Aorta (tissue), 5 donors: ENCODE measurements at regions not wholly inside any gene's neighbourhood (a gene's known extent, or its start where the extent isn't known, plus 50 kb on each side); places are given as distances from the start of the nearest gene placed in this dataset.

Experiments used
- ATAC-seq: fragments of 200-7000 bp; cut with Tn5 transposase; one replicate; pipeline ENCODE4 v1.9.1; 2022; ENCODE audit warnings: moderate library complexity; ENCODE audit not compliant: low FRiP score
- DNase-seq, 2 donors: peaks; one replicate each; pipeline ENCODE4 v3.0.0-alpha.2; 2020
- H3K27ac ChIP-seq, 2 donors: one replicate each; pipeline ENCODE4 v1.5.1; 2013; ENCODE audit warnings: low read length in 2 of 2, mild to moderate bottlenecking in 2 of 2, moderate library complexity in 2 of 2, control low read depth in 1 of 2, inconsistent platforms in 1 of 2, low read depth in 1 of 2
- H3K27me3 ChIP-seq, 2 donors: one replicate each; pipeline ENCODE4 v1.6.1; 2013; ENCODE audit warnings: control low read depth in 1 of 2, low read length in 1 of 2, mild to moderate bottlenecking in 1 of 2, moderate library complexity in 1 of 2; ENCODE audit not compliant: insufficient read depth in 2 of 2, control insufficient read depth in 1 of 2
- H3K36me3 ChIP-seq, 2 donors: one replicate each; pipeline ENCODE4 v1.6.1; 2013; ENCODE audit warnings: control low read depth in 1 of 2, low read length in 1 of 2, mild to moderate bottlenecking in 1 of 2; ENCODE audit not compliant: insufficient read depth in 2 of 2, control insufficient read depth in 1 of 2
- H3K4me1 ChIP-seq, 2 donors: one replicate each; pipeline ENCODE4 v1.6.1; 2013; ENCODE audit warnings: low read length in 2 of 2, control low read depth in 1 of 2, mild to moderate bottlenecking in 1 of 2, moderate library complexity in 1 of 2; ENCODE audit not compliant: insufficient read depth in 2 of 2, control insufficient read depth in 1 of 2
- H3K4me3 ChIP-seq, 2 donors: one replicate each; pipeline ENCODE4 v1.5.1; 2013; ENCODE audit warnings: low read length in 2 of 2, control low read depth in 1 of 2, mild to moderate bottlenecking in 1 of 2
- H3K9me3 ChIP-seq: one replicate; pipeline ENCODE4 v1.6.1; 2013; ENCODE audit warnings: mild to moderate bottlenecking, low read length; ENCODE audit not compliant: control insufficient read depth
- WGBS, 2 donors: extraction: QIAGEN DNeasy Blood & Tissue Kit; methylation state at CpG; one replicate each; pipeline ENCODE4 v1.1.7; 2013; 5-methylcytosine and 5-hydroxymethylcytosine counted together
- intact Hi-C, 2 donors: fragments of 100-400 bp; cut with DNase I; formaldehyde crosslinking; loops; one replicate each; pipeline versions ENCODE4 v1.14.2 to v1.15.0; 2022
- donor health status: healthy with polysubstance abuse.
- donor health status: Bipolar disorder and iron deficiency.
- donor health status: DM: no; HTN: no; CAD: no.
- donor health status: DM: no; HTN: no; CAD: no.
- donor health status: DM: yes; HTN: yes; CAD: no.

GRCh38 chr7:41425926-41426325 lies 277.0 kb downstream of the INHBA start:
- no peak for ATAC-seq

DNA sequence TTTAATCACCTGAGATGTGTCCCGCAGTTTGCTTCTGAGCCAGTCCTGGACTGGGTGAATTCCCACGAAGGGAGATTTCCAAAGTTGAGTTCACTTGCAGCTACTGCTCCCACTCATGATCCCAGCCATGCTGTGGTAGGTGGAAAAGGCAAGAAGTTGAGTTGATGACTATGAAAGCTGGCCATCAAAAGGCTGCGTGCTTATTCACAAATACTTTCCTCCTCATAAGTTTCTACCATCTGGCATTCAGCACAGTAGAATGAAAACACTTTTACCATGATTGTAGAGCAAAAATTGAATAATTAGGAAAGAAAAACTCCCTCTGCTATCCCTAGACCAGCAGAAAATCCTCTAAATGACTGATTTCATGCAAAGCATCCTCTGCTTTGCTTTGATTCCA lies 281.8 kb downstream of the INHBA start:
- WGBS, 2 donors, result 91 to 94% methylated on average over 3 of the region's 3 CpGs
- H3K9me3 ChIP-seq, result no peaks in the 10 kb centered on the region
- H3K27ac ChIP-seq, result no peak overlapping the region
- no peaks in the 10 kb centered on the region for H3K4me1 ChIP-seq
- ATAC-seq (no peak), DNase-seq (no peak)
- intact Hi-C loops, result no loop called here
- no peaks in the 10 kb centered on the region for H3K27me3 ChIP-seq
- no peak overlapping the region for H3K4me3 ChIP-seq
- H3K36me3 ChIP-seq, result no peaks in the 10 kb centered on the region

More at GRCh38 chr7:41425926-41426325, 277.0 kb downstream of the INHBA start:
- intact Hi-C loops, result no loop called here
- Histone ChIP-seq H3K27ac (no peak overlapping the region), H3K36me3 (no peaks in the 10 kb centered on the region), H3K4me3 (no peak overlapping the region), H3K9me3 (no peaks in the 10 kb centered on the region), H3K4me1 (no peaks in the 10 kb centered on the region), H3K27me3 (no peaks in the 10 kb centered on the region)
- WGBS, 2 donors, result 91 to 93% methylated on average over 3 of the region's 3 CpGs
- no peak for DNase-seq

DNA sequence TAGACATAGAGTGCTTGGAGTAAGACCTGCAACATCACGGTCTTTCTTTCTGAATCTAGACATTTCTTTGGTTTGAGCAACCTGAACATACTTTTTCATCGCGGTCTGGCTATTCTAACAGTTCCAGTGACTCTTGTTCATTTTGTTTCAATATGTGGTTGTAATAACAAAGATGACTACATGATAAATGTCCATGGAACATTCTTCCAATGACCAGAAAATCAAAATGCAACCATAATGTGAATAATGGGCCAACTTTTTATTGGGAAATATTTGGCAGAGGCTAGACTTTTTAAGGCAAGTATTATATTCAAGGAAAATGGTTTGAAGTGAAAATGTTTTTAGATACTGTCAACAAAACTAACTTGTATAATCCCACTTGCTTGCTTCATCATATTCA lies 282.5 kb downstream of the INHBA start:
- H3K4me3 ChIP-seq, result no peak overlapping the region
- no peak overlapping the region for H3K27ac ChIP-seq
- WGBS, 2 donors, result 77 to 88% methylated on average over 3 of the region's 3 CpGs
- intact Hi-C loops, result no loop called here
- no peaks in the 10 kb centered on the region for H3K9me3 ChIP-seq
- H3K27me3 ChIP-seq, result no peaks in the 10 kb centered on the region
- ATAC-seq (no peak), DNase-seq (no peak)
- no peaks in the 10 kb centered on the region for H3K4me1 ChIP-seq
- H3K36me3 ChIP-seq, result no peaks in the 10 kb centered on the region

DNA sequence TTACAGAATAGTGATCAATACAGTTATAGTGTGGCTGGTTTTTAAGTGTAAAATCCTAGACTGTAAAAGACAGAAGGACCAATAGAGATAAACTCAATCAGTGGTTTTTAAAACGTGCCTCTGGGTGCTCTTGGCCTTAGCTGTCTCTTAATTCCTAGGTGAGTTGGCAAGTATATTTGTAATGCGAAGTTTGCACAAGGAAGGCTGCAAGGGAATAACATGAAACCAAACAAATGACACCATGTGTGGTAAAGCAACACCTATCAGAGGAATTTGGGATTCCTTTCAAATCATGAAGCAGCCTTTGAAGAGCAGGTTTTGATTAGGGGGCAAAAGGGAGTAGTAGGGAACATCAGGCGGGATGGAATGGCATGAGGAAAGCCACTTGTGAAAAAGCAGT lies 284.6 kb downstream of the INHBA start:
- ATAC-seq (no peak), DNase-seq (no peak)
- Histone ChIP-seq H3K27me3 (no peaks in the 10 kb centered on the region), H3K4me3 (no peak overlapping the region), H3K27ac (no peak overlapping the region), H3K4me1 (no peaks in the 10 kb centered on the region), H3K36me3 (no peaks in the 10 kb centered on the region), H3K9me3 (no peaks in the 10 kb centered on the region)
- intact Hi-C loops, result no loop called here
- WGBS, 2 donors, result 85 to 89% methylated on average over 3 of the region's 3 CpGs

GRCh38 chr7:41416208-41416595 lies 286.7 kb downstream of the INHBA start:
- H3K27ac ChIP-seq, result no peak overlapping the region
- ATAC-seq, result no peak
- intact Hi-C loops, result no loop called here
- H3K27me3 ChIP-seq, result no peaks in the 10 kb centered on the region
- no peak overlapping the region for H3K4me3 ChIP-seq
- WGBS, 2 donors, result 95% methylated on average over 3 of the region's 3 CpGs
- H3K4me1 ChIP-seq, result no peaks in the 10 kb centered on the region
- DNase-seq, result no peak
- H3K9me3 ChIP-seq, result no peaks in the 10 kb centered on the region
- no peaks in the 10 kb centered on the region for H3K36me3 ChIP-seq

- no peaks in the 10 kb centered on the region for H3K36me3 ChIP-seq
- ATAC-seq (no peak), DNase-seq (no peak)
- no peak overlapping the region for H3K27ac ChIP-seq
- no peaks in the 10 kb centered on the region for H3K4me1 ChIP-seq
- no peaks in the 10 kb centered on the region for H3K27me3 ChIP-seq
- H3K4me3 ChIP-seq, result no peak overlapping the region
- WGBS, 2 donors, result 91 to 94% methylated on average over 5 of the region's 5 CpGs
- no peaks in the 10 kb centered on the region for H3K9me3 ChIP-seq
- intact Hi-C loops, result no loop called here
Measured at GRCh38 chr7:41415471-41416207, 287.3 kb downstream of the INHBA start.

- DNase-seq, result no peak
- Histone ChIP-seq H3K27me3 (no peaks in the 10 kb centered on the region), H3K27ac (no peak overlapping the region), H3K36me3 (no peaks in the 10 kb centered on the region), H3K4me1 (no peaks in the 10 kb centered on the region), H3K9me3 (no peaks in the 10 kb centered on the region), H3K4me3 (no peak overlapping the region)
- intact Hi-C loops, result no loop called here
- WGBS, 2 donors, result 94 to 96% methylated on average over 4 of the region's 4 CpGs
- no peak for ATAC-seq
Measured at GRCh38 chr7:41415051-41415450, 287.8 kb downstream of the INHBA start.

GRCh38 chr7:41404375-41405074 lies 298.4 kb downstream of the INHBA start:
- Histone ChIP-seq H3K27ac (no peak overlapping the region), H3K9me3 (no peaks in the 10 kb centered on the region), H3K4me3 (no peak overlapping the region), H3K36me3 (no peaks in the 10 kb centered on the region), H3K4me1 (no peaks in the 10 kb centered on the region), H3K27me3 (no peaks in the 10 kb centered on the region)
- 89 to 90% methylated on average over 3 of the region's 3 CpGs for WGBS, 2 donors
- intact Hi-C loops, result loop anchor here in 1 of 2 donors (10.0 kb wide), 1 partner anchor 110 kb away; no protein-coding TSS in a partner anchor
- no peak for ATAC-seq
- DNase-seq, result no peak

DNA sequence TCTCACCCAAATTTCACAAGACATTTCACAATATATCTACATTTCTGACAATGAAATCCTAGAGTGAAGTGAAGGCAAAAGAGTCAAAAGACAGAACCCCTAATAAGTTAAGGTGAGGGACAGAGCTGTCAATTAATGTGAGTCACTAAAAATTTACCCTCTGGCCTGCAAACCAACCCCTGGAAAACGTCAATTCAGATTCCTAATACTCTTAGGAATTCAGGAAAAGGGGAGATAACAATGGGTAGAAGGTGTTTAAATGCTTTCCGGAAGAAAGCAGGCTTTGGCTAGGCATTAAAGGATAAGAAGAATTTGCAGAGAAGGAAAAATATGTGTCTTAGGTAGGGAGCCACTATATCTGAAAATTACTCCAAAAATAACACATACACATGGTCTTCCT lies 299.6 kb downstream of the INHBA start:
- Histone ChIP-seq H3K4me3 (no peak overlapping the region), H3K4me1 (no peaks in the 10 kb centered on the region), H3K27ac (no peak overlapping the region), H3K27me3 (no peaks in the 10 kb centered on the region), H3K36me3 (no peaks in the 10 kb centered on the region), H3K9me3 (no peaks in the 10 kb centered on the region)
- intact Hi-C loops, result loop anchor here in 1 of 2 donors (10.0 kb wide), 1 partner anchor 108 kb away; no protein-coding TSS in a partner anchor
- ATAC-seq (no peak), DNase-seq (no peak)
- 74 to 81% methylated on average over 2 of the region's 2 CpGs for WGBS, 2 donors
